Sigmoid colon (tissue), 6 donors: ENCODE measurements at regions not wholly inside any gene's neighbourhood (a gene's known extent, or its start where the extent isn't known, plus 50 kb on each side); places are given as distances from the start of the nearest gene placed in this dataset.
"Not testable (repeated sequence)": the region's sequence is repeated elsewhere in the genome, so short reads cannot be mapped to it uniquely, and the experiment has no call there.

ENCODE experiments used
- DNase-seq: peaks from one replicate; pipeline ENCODE4 v3.0.0-alpha.2; 2019
- H3K27ac ChIP-seq, 4 donors: fragments of 200-600 bp; sonication (generic); one replicate each; pipeline ENCODE4 v1.5.1; 2016 to 2019; ENCODE audit warnings: mild to moderate bottlenecking in 1 of 4
- H3K27me3 ChIP-seq, 3 donors: fragments of 200-600 bp; sonication (generic); one replicate each; pipeline ENCODE4 v1.5.1; 2019; ENCODE audit warnings: mild to moderate bottlenecking in 1 of 3
- H3K36me3 ChIP-seq, 4 donors: fragments of 200-600 bp; sonication (generic); one replicate each; pipeline ENCODE4 v1.5.1; 2016 to 2019
- H3K4me1 ChIP-seq, 4 donors: fragments of 200-600 bp; sonication (generic); one replicate each; pipeline ENCODE4 v1.5.1; 2017 to 2019
- H3K4me3 ChIP-seq, 4 donors: fragments of 200-600 bp; sonication (generic); one replicate each; pipeline ENCODE4 v1.5.1; 2017 to 2019; ENCODE audit warnings: mild to moderate bottlenecking in 2 of 4, moderate library complexity in 1 of 4
- H3K9me3 ChIP-seq, 4 donors: fragments of 200-600 bp in 3 of 4; sonication (generic) in 3 of 4; one replicate each; pipeline versions ENCODE4 v1.5.1 to v1.6.1; 2013 to 2019
- EP300 ChIP-seq, 4 donors: sonication (generic); formaldehyde crosslinking; IDR thresholded peaks; one replicate each; pipeline ENCODE4 v1.6.1; 2017; ENCODE audit warnings: antibody characterized with exemption in 4 of 4
- POLR2A ChIP-seq, 2 donors: fragments of 450-650 bp; IDR thresholded peaks; one replicate each; pipeline ENCODE4 v1.6.1; 2016; ENCODE audit warnings: antibody characterized with exemption in 2 of 2, mild to moderate bottlenecking in 2 of 2, moderate library complexity in 2 of 2
- POLR2AphosphoS5 ChIP-seq, 4 donors: sonication (generic); formaldehyde crosslinking; IDR thresholded peaks; one replicate each; pipeline ENCODE4 v1.6.1; 2017; ENCODE audit warnings: antibody characterized with exemption in 4 of 4
- WGBS, 2 donors: extraction: QIAGEN DNeasy Blood & Tissue Kit; methylation state at CpG; one replicate each; pipeline ENCODE4 v1.1.7; 2013; 5-methylcytosine and 5-hydroxymethylcytosine counted together
- intact Hi-C: fragments of 100-400 bp; cut with DNase I; formaldehyde crosslinking; loops from one replicate; pipeline ENCODE4 v1.15.1; 2023
- TF ChIP-seq, protein P1 (sequence below), 4 experiments: fragments of 450-650 bp in 3 of 4; fragments of 200-600 bp in 1 of 4; IDR thresholded peaks; one replicate each; pipeline ENCODE4 v1.5.1; 2016 to 2019; ENCODE audit warnings: antibody characterized with exemption in 4 of 4, mild to moderate bottlenecking in 3 of 4, moderate library complexity in 2 of 4
- donor health status: healthy with polysubstance abuse.
- donor health status: healthy.

DNA sequence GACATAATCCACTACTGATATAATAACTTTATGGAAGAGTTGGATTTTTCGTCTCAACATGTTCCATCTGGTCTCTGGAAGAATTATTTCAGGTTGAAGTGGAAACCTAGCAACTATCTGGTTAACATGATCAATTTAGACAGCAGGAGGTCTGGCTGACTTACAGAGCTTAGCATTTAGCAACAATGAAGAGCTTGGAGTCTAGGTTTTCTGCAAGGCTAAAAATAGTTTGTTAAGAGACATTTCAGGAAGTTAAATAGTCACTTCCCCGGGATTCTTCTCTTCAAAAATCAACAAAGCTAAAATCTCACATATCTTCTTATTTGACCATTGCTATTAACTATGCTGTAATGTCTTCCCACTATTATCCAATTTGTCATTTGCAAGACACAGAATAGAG lies 418.6 kb upstream of the DIPK2B start:
- peaks cover 0 to 12% (median 0%) of the 10 kb centered on the region in 4 donors for H3K4me1 ChIP-seq
- no peak overlapping the region for H3K4me3 ChIP-seq
- TF ChIP-seq EP300 (IDR thresholded peaks at IDR 0.05), result no peak
- no peaks in the 10 kb centered on the region for H3K9me3 ChIP-seq
- 56 to 81% methylated on average over 2 of the region's 2 CpGs for WGBS, 2 donors
- H3K27ac ChIP-seq, result no peak overlapping the region
- no peaks in the 10 kb centered on the region for H3K27me3 ChIP-seq
- H3K36me3 ChIP-seq, result no peaks in the 10 kb centered on the region
- no peak for DNase-seq
- intact Hi-C loops, result no loop called here

DNA sequence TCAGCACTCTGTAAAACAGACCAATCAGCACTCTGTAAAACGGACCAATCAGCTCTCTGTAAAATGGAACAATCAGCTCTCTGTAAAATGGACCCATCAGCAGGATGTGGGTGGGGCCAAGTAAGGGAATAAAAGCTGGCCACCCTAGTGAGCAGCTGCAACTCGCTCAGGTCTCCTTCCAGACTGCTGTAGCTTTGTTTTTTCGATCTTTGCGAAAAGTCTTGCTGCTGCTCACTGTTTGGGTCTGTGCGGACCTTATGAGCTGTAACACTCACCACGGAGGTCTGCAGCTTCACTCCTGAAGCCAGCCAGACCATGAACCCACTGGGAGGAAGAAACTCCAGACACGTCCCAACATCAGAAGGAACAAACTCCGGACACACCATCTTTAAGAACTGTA lies 414.9 kb upstream of the DIPK2B start:
- intact Hi-C loops, H3K9me3 ChIP-seq, H3K27me3 ChIP-seq: not testable (repeated sequence)

DNA sequence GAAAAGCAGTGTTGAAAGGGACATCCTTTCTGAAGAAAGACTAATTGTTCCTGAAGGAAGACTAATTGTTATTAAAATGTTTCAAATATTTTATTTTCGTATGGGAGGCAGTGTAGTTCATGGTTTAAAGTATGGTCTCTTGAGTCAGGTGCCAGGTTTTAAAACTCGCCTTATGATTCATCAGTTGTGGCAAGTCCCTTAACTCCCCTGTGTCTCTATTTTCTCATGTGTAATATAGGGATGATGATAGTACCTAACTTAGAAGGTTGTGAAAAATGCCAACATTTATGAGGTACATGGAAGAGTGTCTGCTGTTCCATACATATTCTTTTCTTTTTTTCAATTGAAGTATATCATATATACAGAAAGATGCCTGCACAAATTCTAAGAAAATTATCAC lies 414.2 kb upstream of the DIPK2B start:
- no peaks in the 10 kb centered on the region for H3K4me1 ChIP-seq
- 83 to 95% methylated on average over 2 of the region's 2 CpGs for WGBS, 2 donors
- H3K27me3 ChIP-seq, result no peaks in the 10 kb centered on the region
- intact Hi-C loops, result no loop called here
- no peaks in the 10 kb centered on the region for H3K36me3 ChIP-seq
- no peak overlapping the region for H3K27ac ChIP-seq
- TF ChIP-seq, protein P1, sequence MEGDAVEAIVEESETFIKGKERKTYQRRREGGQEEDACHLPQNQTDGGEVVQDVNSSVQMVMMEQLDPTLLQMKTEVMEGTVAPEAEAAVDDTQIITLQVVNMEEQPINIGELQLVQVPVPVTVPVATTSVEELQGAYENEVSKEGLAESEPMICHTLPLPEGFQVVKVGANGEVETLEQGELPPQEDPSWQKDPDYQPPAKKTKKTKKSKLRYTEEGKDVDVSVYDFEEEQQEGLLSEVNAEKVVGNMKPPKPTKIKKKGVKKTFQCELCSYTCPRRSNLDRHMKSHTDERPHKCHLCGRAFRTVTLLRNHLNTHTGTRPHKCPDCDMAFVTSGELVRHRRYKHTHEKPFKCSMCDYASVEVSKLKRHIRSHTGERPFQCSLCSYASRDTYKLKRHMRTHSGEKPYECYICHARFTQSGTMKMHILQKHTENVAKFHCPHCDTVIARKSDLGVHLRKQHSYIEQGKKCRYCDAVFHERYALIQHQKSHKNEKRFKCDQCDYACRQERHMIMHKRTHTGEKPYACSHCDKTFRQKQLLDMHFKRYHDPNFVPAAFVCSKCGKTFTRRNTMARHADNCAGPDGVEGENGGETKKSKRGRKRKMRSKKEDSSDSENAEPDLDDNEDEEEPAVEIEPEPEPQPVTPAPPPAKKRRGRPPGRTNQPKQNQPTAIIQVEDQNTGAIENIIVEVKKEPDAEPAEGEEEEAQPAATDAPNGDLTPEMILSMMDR (IDR thresholded peaks at IDR 0.05), result no peak
- TF ChIP-seq POLR2AphosphoS5 (IDR thresholded peaks at IDR 0.05) (no peak), EP300 (IDR thresholded peaks at IDR 0.05) (no peak)
- DNase-seq, result no peak
- H3K9me3 ChIP-seq, result peaks cover 0 to under 1% (median 0%) of the 10 kb centered on the region in 4 donors
- no peak overlapping the region for H3K4me3 ChIP-seq

More for the DNA sequence above, 414.9 kb upstream of the DIPK2B start:
- H3K4me3 ChIP-seq, H3K4me1 ChIP-seq, H3K27ac ChIP-seq, H3K36me3 ChIP-seq, DNase-seq: not testable (repeated sequence)
- WGBS, 2 donors, result 94 to 97% methylated on average over 8 of the region's 8 CpGs

DNA sequence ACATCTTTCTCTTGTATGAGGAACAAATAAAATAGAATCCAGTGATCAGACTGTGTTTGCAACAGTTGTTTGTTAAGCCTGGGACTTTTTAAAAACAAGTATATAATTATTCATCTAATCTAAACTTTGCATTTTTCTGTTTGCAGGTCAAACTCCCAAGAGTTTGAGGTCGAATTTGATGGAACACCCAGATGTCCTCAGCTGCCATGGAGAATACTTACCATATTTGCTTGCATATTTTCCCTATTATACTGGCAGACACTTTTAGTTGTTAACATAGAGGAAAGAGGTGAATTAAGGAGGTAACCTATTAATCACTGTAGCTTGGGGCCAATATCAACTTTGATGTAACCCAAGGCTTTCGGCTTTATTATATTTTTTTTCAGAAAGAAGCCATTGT lies 401.5 kb upstream of the DIPK2B start:
- no peaks in the 10 kb centered on the region for H3K27me3 ChIP-seq
- DNase-seq, result no peak
- intact Hi-C loops, result no loop called here
- H3K4me1 ChIP-seq, result peaks cover 0 to 4% (median 0%) of the 10 kb centered on the region in 4 donors
- no peaks in the 10 kb centered on the region for H3K36me3 ChIP-seq
- no peaks in the 10 kb centered on the region for H3K9me3 ChIP-seq
- no peak for TF ChIP-seq POLR2A (IDR thresholded peaks at IDR 0.05)
- TF ChIP-seq, protein P1 (IDR thresholded peaks at IDR 0.05), result no peak
- no peak for TF ChIP-seq POLR2AphosphoS5 (IDR thresholded peaks at IDR 0.05)
- TF ChIP-seq EP300 (IDR thresholded peaks at IDR 0.05), result no peak
- peak overlapping the region in 1 of 4 donors; percentile 33 for H3K27ac ChIP-seq
- WGBS, 2 donors, result 66 to 71% methylated on average over 2 of the region's 2 CpGs
- no peak overlapping the region for H3K4me3 ChIP-seq

- Histone ChIP-seq H3K27ac (peak overlapping the region in 1 of 4 donors; percentile 33), H3K36me3 (no peaks in the 10 kb centered on the region), H3K27me3 (no peaks in the 10 kb centered on the region), H3K4me3 (no peak overlapping the region), H3K9me3 (no peaks in the 10 kb centered on the region), H3K4me1 (peaks cover 0 to 4% (median 0%) of the 10 kb centered on the region in 4 donors)
- intact Hi-C loops, result no loop called here
- 88% methylated on average over 5 of the region's 5 CpGs for WGBS, 2 donors
- no peak for TF ChIP-seq POLR2A (IDR thresholded peaks at IDR 0.05)
- no peak for TF ChIP-seq EP300 (IDR thresholded peaks at IDR 0.05)
- no peak for TF ChIP-seq POLR2AphosphoS5 (IDR thresholded peaks at IDR 0.05)
- TF ChIP-seq, protein P1 (IDR thresholded peaks at IDR 0.05), result no peak
- DNase-seq, result no peak
Observed at GRCh38 chrX:45601052-45601451, 400.4 kb upstream of the DIPK2B start.

- H3K4me3 ChIP-seq, result no peak overlapping the region
- H3K9me3 ChIP-seq, result no peaks in the 10 kb centered on the region
- no peaks in the 10 kb centered on the region for H3K27me3 ChIP-seq
- peaks cover 0 to 4% (median 0%) of the 10 kb centered on the region in 4 donors for H3K4me1 ChIP-seq
- intact Hi-C loops, result no loop called here
- no peak overlapping the region for H3K27ac ChIP-seq
- H3K36me3 ChIP-seq, result no peaks in the 10 kb centered on the region
- 86 to 88% methylated on average over 3 of the region's 3 CpGs for WGBS, 2 donors
- TF ChIP-seq, protein P1 (IDR thresholded peaks at IDR 0.05), result no peak
- TF ChIP-seq POLR2A (IDR thresholded peaks at IDR 0.05) (no peak), POLR2AphosphoS5 (IDR thresholded peaks at IDR 0.05) (no peak), EP300 (IDR thresholded peaks at IDR 0.05) (no peak)
- no peak for DNase-seq
Observed at GRCh38 chrX:45598861-45599260, 398.2 kb upstream of the DIPK2B start.
